ENCODE measurements at regions not wholly inside any gene's neighbourhood (a gene's known extent, or its start where the extent isn't known, plus 50 kb on each side); places are given as distances from the start of the nearest gene placed in this dataset.

GRCh38 chr16:5900046-5900445 is 802.5 kb upstream of the EEF2KMT start:
- in situ Hi-C loops (cut with MboI; ENCODE audit: low sequenced_read_pairs in 4 of 4), result no loop called here
- intact Hi-C loops (cut with DNase I; ENCODE audit: low total_unique reads), result no loop called here
- Histone ChIP-seq H3K27me3 (no peaks in the 10 kb centered on the region), H3K36me3 (no peaks in the 10 kb centered on the region), H3K9me3 (no peaks in the 10 kb centered on the region), H3K27ac (no peak overlapping the region), H3K4me3 (no peak overlapping the region), H3K4me1 (no peaks in the 10 kb centered on the region)
- DNase-seq (no peak), ATAC-seq (no peak)
- TF ChIP-seq CTCF (IDR thresholded peaks at IDR 0.05 in 4 of 5, conservative IDR thresholded peaks at IDR 0.05 in 1 of 5), result no peak
- no peak for TF ChIP-seq POLR2A (IDR thresholded peaks at IDR 0.05)

- ATAC-seq (no peak), DNase-seq (no peak)
- Histone ChIP-seq H3K36me3 (no peaks in the 10 kb centered on the region), H3K4me1 (no peaks in the 10 kb centered on the region), H3K9me3 (no peaks in the 10 kb centered on the region), H3K27ac (no peak overlapping the region), H3K27me3 (no peaks in the 10 kb centered on the region), H3K4me3 (no peak overlapping the region)
- in situ Hi-C loops (cut with MboI; ENCODE audit: low sequenced_read_pairs in 4 of 4) (no loop called here), intact Hi-C loops (cut with DNase I; ENCODE audit: low total_unique reads) (no loop called here)
- no peak for TF ChIP-seq CTCF (IDR thresholded peaks at IDR 0.05 in 4 of 5, conservative IDR thresholded peaks at IDR 0.05 in 1 of 5)
- no peak for TF ChIP-seq POLR2A (IDR thresholded peaks at IDR 0.05)
Observed at GRCh38 chr16:5895976-5896375, 798.4 kb upstream of the EEF2KMT start.

- ATAC-seq (no peak), DNase-seq (no peak)
- no peak overlapping the region for H3K27ac ChIP-seq
- H3K9me3 ChIP-seq, result no peaks in the 10 kb centered on the region
- in situ Hi-C loops (cut with MboI; ENCODE audit: low sequenced_read_pairs in 4 of 4), result no loop called here
- TF ChIP-seq POLR2A (IDR thresholded peaks at IDR 0.05) (no peak), CTCF (IDR thresholded peaks at IDR 0.05 in 4 of 5, conservative IDR thresholded peaks at IDR 0.05 in 1 of 5) (no peak)
- H3K4me3 ChIP-seq, result no peak overlapping the region
- intact Hi-C loops (cut with DNase I; ENCODE audit: low total_unique reads), result no loop called here
- H3K27me3 ChIP-seq, result no peaks in the 10 kb centered on the region
- no peaks in the 10 kb centered on the region for H3K36me3 ChIP-seq
- no peaks in the 10 kb centered on the region for H3K4me1 ChIP-seq
Observed at GRCh38 chr16:5895137-5895536, 797.5 kb upstream of the EEF2KMT start.

- TF ChIP-seq POLR2A (IDR thresholded peaks at IDR 0.05), result no peak
- no peak for TF ChIP-seq CTCF (IDR thresholded peaks at IDR 0.05 in 4 of 5, conservative IDR thresholded peaks at IDR 0.05 in 1 of 5)
- H3K36me3 ChIP-seq, result no peaks in the 10 kb centered on the region
- H3K4me1 ChIP-seq, result no peaks in the 10 kb centered on the region
- H3K9me3 ChIP-seq, result no peaks in the 10 kb centered on the region
- intact Hi-C loops (cut with DNase I; ENCODE audit: low total_unique reads), result no loop called here
- DNase-seq, result no peak
- no peaks in the 10 kb centered on the region for H3K27me3 ChIP-seq
- in situ Hi-C loops (cut with MboI; ENCODE audit: low sequenced_read_pairs in 4 of 4), result no loop called here
- no peak overlapping the region for H3K27ac ChIP-seq
- ATAC-seq, result no peak
- H3K4me3 ChIP-seq, result no peak overlapping the region
Observed at GRCh38 chr16:5891296-5891695, 793.7 kb upstream of the EEF2KMT start.

- Histone ChIP-seq H3K9me3 (no peaks in the 10 kb centered on the region), H3K27me3 (no peaks in the 10 kb centered on the region), H3K36me3 (no peaks in the 10 kb centered on the region), H3K4me3 (no peak overlapping the region), H3K27ac (no peak overlapping the region), H3K4me1 (no peaks in the 10 kb centered on the region)
- intact Hi-C loops (cut with DNase I; ENCODE audit: low total_unique reads) (no loop called here), in situ Hi-C loops (cut with MboI; ENCODE audit: low sequenced_read_pairs in 4 of 4) (loop anchor here in 1 of 4 donors (10.0 kb wide), 1 partner anchor 61 kb away; no protein-coding TSS in a partner anchor)
- no peak for DNase-seq
- no peak for ATAC-seq
- TF ChIP-seq CTCF (IDR thresholded peaks at IDR 0.05 in 4 of 5, conservative IDR thresholded peaks at IDR 0.05 in 1 of 5), result no peak
Observed at GRCh38 chr16:5885521-5885920, 787.9 kb upstream of the EEF2KMT start.
